ENCODE measurements at regions not wholly inside any gene's neighbourhood (a gene's known extent, or its start where the extent isn't known, plus 50 kb on each side); places are given as distances from the start of the nearest gene placed in this dataset.

DNA sequence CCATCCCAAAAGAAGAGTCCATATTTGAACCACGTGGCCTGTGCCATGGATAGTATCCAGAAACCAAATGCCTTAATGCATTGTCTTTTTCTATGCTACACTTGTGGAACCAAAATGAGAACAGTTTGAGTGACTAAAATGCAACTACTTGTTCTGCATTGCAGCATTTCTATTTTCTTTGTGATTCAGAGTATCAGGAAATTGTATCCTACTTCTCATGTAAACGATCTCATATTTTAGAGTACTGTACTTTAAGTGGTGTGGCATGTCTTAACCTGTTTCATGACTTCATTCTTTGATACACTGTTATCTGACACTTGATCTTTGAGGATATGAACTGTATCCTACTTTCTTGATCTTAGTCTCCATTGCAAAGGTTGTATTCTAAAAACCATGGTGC is 167.2 kb upstream of the WDR1 start:
- intact Hi-C loops (cut with DNase I) = no loop called here
- Histone ChIP-seq H3K4me3 (ENCODE audit: low read length in 2 of 2) (no peak overlapping the region), H3K9me3 (ENCODE audit: control insufficient read depth, low read length) (peaks cover 2% of the 10 kb centered on the region), H3K27ac (ENCODE audit: low read depth in 1 of 2, low read length in 2 of 2) (no peak overlapping the region), H3K4me1 (ENCODE audit: control insufficient read depth in 1 of 2, insufficient read depth in 2 of 2, low read length in 2 of 2) (peaks cover 5% of the 10 kb centered on the region in 2 donors), H3K36me3 (ENCODE audit: control insufficient read depth in 1 of 2, insufficient read depth in 2 of 2, low read length in 1 of 2) (no peaks in the 10 kb centered on the region), H3K27me3 (ENCODE audit: control insufficient read depth in 1 of 2, insufficient read depth in 2 of 2, low read length in 1 of 2) (no peaks in the 10 kb centered on the region)
- DNase-seq (no peak), ATAC-seq (ENCODE audit: low FRiP score) (no peak)
- WGBS, 2 donors = 70 to 76% methylated on average over 2 of the region's 2 CpGs

DNA sequence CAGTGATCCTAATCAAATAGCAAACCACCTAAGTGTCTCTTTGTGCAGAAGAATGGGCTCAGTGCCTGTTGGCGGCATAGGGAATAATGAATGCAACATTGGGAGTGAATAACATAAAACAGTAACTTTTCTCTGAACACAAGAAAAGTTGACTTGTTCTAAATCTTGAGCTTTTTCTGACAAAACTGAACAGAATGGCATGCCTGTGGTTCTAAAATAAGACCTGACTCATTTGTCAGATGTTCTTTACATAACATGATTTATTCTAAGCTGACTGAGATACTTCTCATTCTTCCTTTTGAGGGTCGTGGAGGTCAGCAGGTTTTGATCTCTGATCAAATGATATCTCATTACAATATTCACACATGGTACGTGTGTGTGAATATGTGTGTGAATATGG is 165.4 kb upstream of the WDR1 start:
- H3K4me3 ChIP-seq (ENCODE audit: low read length in 2 of 2) = no peak overlapping the region
- H3K36me3 ChIP-seq (ENCODE audit: control insufficient read depth in 1 of 2, insufficient read depth in 2 of 2, low read length in 1 of 2) = no peaks in the 10 kb centered on the region
- DNase-seq (no peak), ATAC-seq (ENCODE audit: low FRiP score) (no peak)
- H3K9me3 ChIP-seq (ENCODE audit: control insufficient read depth, low read length) = peaks cover 2% of the 10 kb centered on the region
- peaks cover 5% of the 10 kb centered on the region in 2 donors for H3K4me1 ChIP-seq (ENCODE audit: control insufficient read depth in 1 of 2, insufficient read depth in 2 of 2, low read length in 2 of 2)
- intact Hi-C loops (cut with DNase I) = no loop called here
- WGBS, 2 donors = 14 to 20% methylated on average over 3 of the region's 3 CpGs
- H3K27me3 ChIP-seq (ENCODE audit: control insufficient read depth in 1 of 2, insufficient read depth in 2 of 2, low read length in 1 of 2) = no peaks in the 10 kb centered on the region
- peak overlapping the region in 1 of 2 donors; percentile 12 for H3K27ac ChIP-seq (ENCODE audit: low read depth in 1 of 2, low read length in 2 of 2)

DNA sequence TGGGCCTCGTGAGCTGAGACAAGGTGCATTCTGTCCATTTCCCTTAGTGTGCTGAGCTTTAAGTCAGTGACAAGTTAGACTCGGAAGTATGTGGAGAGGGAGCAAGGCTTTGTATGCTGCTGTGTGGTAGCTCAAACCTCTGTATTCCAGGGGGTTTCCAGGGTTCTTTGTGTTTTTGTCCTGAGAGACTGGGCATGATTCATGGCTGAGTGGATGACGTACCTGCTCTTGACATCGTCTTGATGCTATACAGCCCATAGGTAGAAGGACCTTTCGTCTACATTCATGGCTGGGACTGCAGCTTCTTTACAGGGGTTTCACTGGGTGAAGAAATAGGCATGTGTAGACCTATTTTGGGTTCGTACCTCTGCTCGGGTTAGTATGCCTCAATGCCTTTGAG is 162.7 kb upstream of the WDR1 start:
- intact Hi-C loops (cut with DNase I) = no loop called here
- no peaks in the 10 kb centered on the region for H3K27me3 ChIP-seq (ENCODE audit: control insufficient read depth in 1 of 2, insufficient read depth in 2 of 2, low read length in 1 of 2)
- peaks cover 5% of the 10 kb centered on the region in 2 donors for H3K4me1 ChIP-seq (ENCODE audit: control insufficient read depth in 1 of 2, insufficient read depth in 2 of 2, low read length in 2 of 2)
- H3K9me3 ChIP-seq (ENCODE audit: control insufficient read depth, low read length) = no peaks in the 10 kb centered on the region
- H3K27ac ChIP-seq (ENCODE audit: low read depth in 1 of 2, low read length in 2 of 2) = no peak overlapping the region
- ATAC-seq (ENCODE audit: low FRiP score) = no peak
- WGBS, 2 donors = 87 to 88% methylated on average over 7 of the region's 7 CpGs
- H3K4me3 ChIP-seq (ENCODE audit: low read length in 2 of 2) = no peak overlapping the region
- DNase-seq = no peak
- H3K36me3 ChIP-seq (ENCODE audit: control insufficient read depth in 1 of 2, insufficient read depth in 2 of 2, low read length in 1 of 2) = no peaks in the 10 kb centered on the region

DNA sequence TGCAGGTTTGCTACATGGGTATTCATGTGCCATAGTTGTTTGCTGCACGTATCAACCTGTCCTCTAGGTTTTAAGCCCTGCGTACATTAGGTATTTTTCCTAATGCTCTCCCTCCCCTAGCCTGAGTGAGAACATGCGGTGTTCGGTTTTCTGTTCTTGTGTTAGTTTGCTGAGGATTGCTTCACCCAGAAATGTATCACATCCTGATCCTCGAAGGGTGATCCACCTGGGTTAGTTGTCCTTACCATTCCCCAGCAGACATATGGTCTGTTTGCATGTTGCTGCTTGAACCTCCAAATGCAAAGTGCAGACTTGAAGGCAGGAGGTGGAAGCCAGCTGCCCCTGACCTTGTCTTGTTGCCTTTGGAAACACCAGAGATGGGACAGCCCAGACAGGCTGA is 161.5 kb upstream of the WDR1 start:
- peaks cover 5% of the 10 kb centered on the region in 2 donors for H3K4me1 ChIP-seq (ENCODE audit: control insufficient read depth in 1 of 2, insufficient read depth in 2 of 2, low read length in 2 of 2)
- H3K27ac ChIP-seq (ENCODE audit: low read depth in 1 of 2, low read length in 2 of 2) = no peak overlapping the region
- no peak overlapping the region for H3K4me3 ChIP-seq (ENCODE audit: low read length in 2 of 2)
- DNase-seq (no peak), ATAC-seq (ENCODE audit: low FRiP score) (no peak)
- WGBS, 2 donors = 85 to 89% methylated on average over 5 of the region's 5 CpGs
- intact Hi-C loops (cut with DNase I) = no loop called here
- H3K9me3 ChIP-seq (ENCODE audit: control insufficient read depth, low read length) = no peaks in the 10 kb centered on the region
- H3K36me3 ChIP-seq (ENCODE audit: control insufficient read depth in 1 of 2, insufficient read depth in 2 of 2, low read length in 1 of 2) = no peaks in the 10 kb centered on the region
- no peaks in the 10 kb centered on the region for H3K27me3 ChIP-seq (ENCODE audit: control insufficient read depth in 1 of 2, insufficient read depth in 2 of 2, low read length in 1 of 2)

DNA sequence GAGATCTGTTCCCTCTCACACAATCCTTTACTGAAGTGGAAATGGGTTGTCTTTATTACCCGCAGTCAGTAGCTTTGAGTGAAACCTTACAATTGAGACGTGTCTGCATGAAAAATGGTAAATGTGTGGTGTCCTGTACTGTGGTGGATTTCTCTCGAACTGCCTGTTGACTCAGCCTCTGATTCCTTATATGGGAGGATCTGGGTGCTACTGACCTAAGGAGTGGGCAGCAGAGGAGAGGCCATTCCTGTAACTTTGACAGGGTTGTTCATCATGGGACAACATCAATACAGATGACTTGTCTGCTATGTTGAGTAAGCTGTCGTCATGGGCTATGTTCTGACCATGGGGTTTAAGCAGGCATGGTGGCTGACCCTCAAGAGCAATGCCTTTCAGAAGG is 159.6 kb upstream of the WDR1 start:
- WGBS, 2 donors = 62 to 69% methylated on average over 4 of the region's 4 CpGs

DNA sequence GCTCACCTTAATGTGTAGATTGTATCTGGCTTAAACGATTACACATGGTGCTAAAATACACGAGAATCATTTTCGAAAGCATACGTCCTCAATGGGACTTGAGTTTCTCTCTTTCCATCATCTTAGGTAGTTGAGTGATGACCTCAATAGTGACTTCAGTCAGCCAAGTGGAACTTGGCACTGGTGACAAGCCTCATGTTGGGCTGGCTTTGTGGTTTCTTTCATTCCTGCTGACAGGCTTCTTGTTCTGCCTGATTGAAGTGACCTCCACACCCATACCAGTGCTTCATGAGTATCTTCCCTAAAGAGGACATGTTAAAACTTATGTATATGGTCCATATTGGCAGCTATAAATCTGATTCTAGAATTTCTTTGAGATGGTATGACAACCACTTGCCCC is 159.1 kb upstream of the WDR1 start:
- no peaks in the 10 kb centered on the region for H3K36me3 ChIP-seq (ENCODE audit: control insufficient read depth in 1 of 2, insufficient read depth in 2 of 2, low read length in 1 of 2)
- H3K9me3 ChIP-seq (ENCODE audit: control insufficient read depth, low read length) = no peaks in the 10 kb centered on the region
- WGBS, 2 donors = 78 to 81% methylated on average over 4 of the region's 4 CpGs
- ATAC-seq (ENCODE audit: low FRiP score) = no peak
- no peaks in the 10 kb centered on the region for H3K4me1 ChIP-seq (ENCODE audit: control insufficient read depth in 1 of 2, insufficient read depth in 2 of 2, low read length in 2 of 2)
- DNase-seq = no peak
- H3K27me3 ChIP-seq (ENCODE audit: control insufficient read depth in 1 of 2, insufficient read depth in 2 of 2, low read length in 1 of 2) = no peaks in the 10 kb centered on the region
- intact Hi-C loops (cut with DNase I) = no loop called here
- H3K4me3 ChIP-seq (ENCODE audit: low read length in 2 of 2) = no peak overlapping the region
- no peak overlapping the region for H3K27ac ChIP-seq (ENCODE audit: low read depth in 1 of 2, low read length in 2 of 2)

More for the DNA sequence above, 159.6 kb upstream of the WDR1 start:
- DNase-seq (no peak), ATAC-seq (ENCODE audit: low FRiP score) (no peak)
- H3K9me3 ChIP-seq (ENCODE audit: control insufficient read depth, low read length) = no peaks in the 10 kb centered on the region
- H3K4me1 ChIP-seq (ENCODE audit: control insufficient read depth in 1 of 2, insufficient read depth in 2 of 2, low read length in 2 of 2) = no peaks in the 10 kb centered on the region
- H3K36me3 ChIP-seq (ENCODE audit: control insufficient read depth in 1 of 2, insufficient read depth in 2 of 2, low read length in 1 of 2) = no peaks in the 10 kb centered on the region
- intact Hi-C loops (cut with DNase I) = no loop called here
- H3K27ac ChIP-seq (ENCODE audit: low read depth in 1 of 2, low read length in 2 of 2) = no peak overlapping the region
- no peaks in the 10 kb centered on the region for H3K27me3 ChIP-seq (ENCODE audit: control insufficient read depth in 1 of 2, insufficient read depth in 2 of 2, low read length in 1 of 2)
- H3K4me3 ChIP-seq (ENCODE audit: low read length in 2 of 2) = no peak overlapping the region

DNA sequence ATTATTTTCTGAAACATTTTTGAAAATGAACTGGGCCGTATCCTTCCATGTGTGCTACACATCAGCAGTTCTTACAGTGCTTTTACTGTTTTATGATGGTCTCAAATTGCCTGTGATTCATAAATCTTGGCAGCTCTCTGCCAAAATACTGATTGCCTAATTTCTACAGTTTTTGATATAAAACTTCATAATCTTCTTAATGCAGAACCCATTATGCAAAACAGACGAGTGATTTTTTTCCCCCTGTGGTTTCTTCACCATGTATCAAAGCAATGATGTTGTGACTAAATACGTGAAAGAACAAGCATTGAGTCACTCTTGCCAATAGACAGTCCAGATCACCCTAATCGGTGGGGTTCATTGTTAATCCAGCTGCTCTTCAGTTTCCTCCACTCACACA is 156.4 kb upstream of the WDR1 start:
- no peaks in the 10 kb centered on the region for H3K9me3 ChIP-seq (ENCODE audit: control insufficient read depth, low read length)
- ATAC-seq (ENCODE audit: low FRiP score) (no peak), DNase-seq (no peak)
- no peaks in the 10 kb centered on the region for H3K4me1 ChIP-seq (ENCODE audit: control insufficient read depth in 1 of 2, insufficient read depth in 2 of 2, low read length in 2 of 2)
- no peaks in the 10 kb centered on the region for H3K36me3 ChIP-seq (ENCODE audit: control insufficient read depth in 1 of 2, insufficient read depth in 2 of 2, low read length in 1 of 2)
- H3K4me3 ChIP-seq (ENCODE audit: low read length in 2 of 2) = no peak overlapping the region
- H3K27ac ChIP-seq (ENCODE audit: low read depth in 1 of 2, low read length in 2 of 2) = no peak overlapping the region
- intact Hi-C loops (cut with DNase I) = no loop called here
- no peaks in the 10 kb centered on the region for H3K27me3 ChIP-seq (ENCODE audit: control insufficient read depth in 1 of 2, insufficient read depth in 2 of 2, low read length in 1 of 2)
- WGBS, 2 donors = 66 to 83% methylated on average over 4 of the region's 4 CpGs

DNA sequence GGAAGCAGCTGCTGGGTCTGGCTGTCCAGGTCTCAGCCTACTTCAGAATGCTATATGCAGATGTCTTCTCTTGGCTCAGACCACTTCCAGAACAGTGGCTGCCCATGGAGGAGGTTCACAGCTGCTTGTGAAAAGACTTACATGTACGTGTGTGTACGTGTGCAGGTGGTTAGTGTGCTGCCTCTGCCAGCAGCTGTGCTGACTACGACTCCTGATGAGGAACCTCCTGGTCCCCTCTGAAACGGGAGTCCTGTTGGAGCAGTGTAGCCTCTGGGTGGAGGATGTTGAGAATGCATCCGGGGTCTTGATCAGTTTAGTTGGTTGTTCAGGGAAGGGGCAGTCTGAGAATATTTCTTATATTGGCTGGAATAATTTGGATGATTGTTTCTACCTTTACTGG is 155.9 kb upstream of the WDR1 start:
- DNase-seq (no peak), ATAC-seq (ENCODE audit: low FRiP score) (no peak)
- H3K4me1 ChIP-seq (ENCODE audit: control insufficient read depth in 1 of 2, insufficient read depth in 2 of 2, low read length in 2 of 2) = no peaks in the 10 kb centered on the region
- no peaks in the 10 kb centered on the region for H3K27me3 ChIP-seq (ENCODE audit: control insufficient read depth in 1 of 2, insufficient read depth in 2 of 2, low read length in 1 of 2)
- no peak overlapping the region for H3K4me3 ChIP-seq (ENCODE audit: low read length in 2 of 2)
- no peaks in the 10 kb centered on the region for H3K36me3 ChIP-seq (ENCODE audit: control insufficient read depth in 1 of 2, insufficient read depth in 2 of 2, low read length in 1 of 2)
- no peaks in the 10 kb centered on the region for H3K9me3 ChIP-seq (ENCODE audit: control insufficient read depth, low read length)
- H3K27ac ChIP-seq (ENCODE audit: low read depth in 1 of 2, low read length in 2 of 2) = no peak overlapping the region
- intact Hi-C loops (cut with DNase I) = no loop called here
- 77 to 84% methylated on average over 5 of the region's 5 CpGs for WGBS, 2 donors

DNA sequence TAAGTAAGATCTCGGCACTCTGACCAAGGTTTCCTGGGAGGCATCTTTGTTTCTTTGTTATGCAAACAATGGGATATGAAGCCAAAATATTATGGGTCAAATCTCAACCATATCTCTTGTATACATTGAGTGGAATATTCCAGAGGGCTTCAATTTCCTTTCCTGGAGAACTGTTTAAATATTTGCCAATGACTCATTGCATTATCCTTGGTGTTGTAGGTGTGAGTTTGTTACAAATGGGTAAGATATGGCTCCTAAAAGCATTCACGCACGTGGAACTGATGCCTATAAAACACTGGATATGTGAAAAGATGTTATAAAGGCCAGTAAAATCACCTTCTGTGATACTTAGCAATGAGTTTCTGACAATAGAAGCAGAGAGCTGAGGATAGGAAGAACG is 150.5 kb upstream of the WDR1 start:
- intact Hi-C loops (cut with DNase I) = no loop called here
- ATAC-seq (ENCODE audit: low FRiP score) = no peak

More for the DNA sequence above, 150.5 kb upstream of the WDR1 start:
- H3K4me1 ChIP-seq (ENCODE audit: control insufficient read depth in 1 of 2, insufficient read depth in 2 of 2, low read length in 2 of 2) = no peaks in the 10 kb centered on the region
- no peaks in the 10 kb centered on the region for H3K36me3 ChIP-seq (ENCODE audit: control insufficient read depth in 1 of 2, insufficient read depth in 2 of 2, low read length in 1 of 2)
- H3K9me3 ChIP-seq (ENCODE audit: control insufficient read depth, low read length) = peaks cover 3% of the 10 kb centered on the region
- H3K4me3 ChIP-seq (ENCODE audit: low read length in 2 of 2) = no peak overlapping the region
- no peak for DNase-seq
- no peaks in the 10 kb centered on the region for H3K27me3 ChIP-seq (ENCODE audit: control insufficient read depth in 1 of 2, insufficient read depth in 2 of 2, low read length in 1 of 2)
- 81 to 83% methylated on average over 4 of the region's 4 CpGs for WGBS, 2 donors
- no peak overlapping the region for H3K27ac ChIP-seq (ENCODE audit: low read depth in 1 of 2, low read length in 2 of 2)
